ENCODE measurements at regions not wholly inside any gene's neighbourhood (a gene's known extent, or its start where the extent isn't known, plus 50 kb on each side); places are given as distances from the start of the nearest gene placed in this dataset.

DNA sequence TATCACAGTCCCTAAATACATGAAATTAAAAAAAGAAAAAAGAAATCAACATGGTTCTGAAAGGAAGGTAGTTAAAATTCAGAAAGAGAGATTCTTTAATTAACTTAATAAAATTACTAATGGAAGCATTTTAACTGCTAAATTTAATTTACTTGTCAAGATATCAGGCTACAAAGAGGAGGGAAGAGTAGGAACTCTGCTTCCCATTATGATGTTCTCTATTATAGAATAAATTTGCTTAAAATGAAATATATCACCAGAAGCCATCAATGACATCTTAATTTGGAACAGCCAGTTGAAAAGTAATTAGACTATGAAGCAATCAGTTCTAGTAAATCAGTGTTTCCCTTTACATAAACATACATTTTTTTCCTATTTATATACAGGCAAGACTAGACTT is 611.8 kb upstream of the FANCL start:
- Histone ChIP-seq H3K4me3 (ENCODE audit: low read length) (no peak overlapping the region), H3K36me3 (ENCODE audit: control insufficient read depth in 2 of 3, insufficient read depth in 3 of 3, low read length in 3 of 3) (no peaks in the 10 kb centered on the region), H3K27ac (ENCODE audit: low read depth, low read length) (no peak overlapping the region), H3K4me1 (ENCODE audit: control insufficient read depth in 2 of 2, insufficient read depth in 2 of 2, low read length in 2 of 2) (no peaks in the 10 kb centered on the region), H3K9me3 (ENCODE audit: control insufficient read depth in 2 of 3, low read length in 3 of 3) (no peaks in the 10 kb centered on the region), H3K27me3 (ENCODE audit: control insufficient read depth in 2 of 2, insufficient read depth in 2 of 2, low read length in 2 of 2) (no peaks in the 10 kb centered on the region)
- DNase-seq (no peak), ATAC-seq (no peak)
- no peaks in the 10 kb centered on the region for H3K36me3 Mint-ChIP-seq
- intact Hi-C loops (cut with micrococcal nuclease): no loop called here
- peaks cover 0 to 5% (median 2%) of the 10 kb centered on the region in 11 donors for H3K9me3 Mint-ChIP-seq
- H3K27me3 Mint-ChIP-seq: no peaks in the 10 kb centered on the region
- POLR2A ChIA-PET: no interaction called here
- CTCF ChIA-PET: no interaction called here
- H3K27ac Mint-ChIP-seq: no peak overlapping the region
- H3K4me1 Mint-ChIP-seq: no peaks in the 10 kb centered on the region
- no peak overlapping the region for H3K4me3 Mint-ChIP-seq

DNA sequence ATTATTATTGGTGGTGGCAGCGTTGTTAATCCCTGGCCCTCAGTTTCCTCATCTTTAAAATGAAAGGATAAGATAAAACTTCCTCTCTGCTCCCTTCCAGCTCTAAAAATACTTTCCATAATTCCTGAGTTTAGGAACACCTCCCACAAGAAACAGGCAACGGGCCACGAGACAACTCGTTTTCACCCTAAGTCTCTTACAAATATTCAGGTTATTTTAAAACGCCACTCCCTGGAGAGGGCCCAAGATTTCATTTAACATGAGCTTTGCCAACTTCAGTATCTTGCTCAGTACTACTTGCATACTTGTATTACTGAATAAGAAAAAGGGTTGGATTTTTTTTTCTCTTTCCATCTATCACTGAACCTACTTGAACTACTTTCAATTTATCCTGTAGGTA is 611.1 kb upstream of the FANCL start:
- ATAC-seq (no peak), DNase-seq (no peak)
- intact Hi-C loops (cut with micrococcal nuclease): no loop called here
- H3K36me3 ChIP-seq (ENCODE audit: control insufficient read depth in 2 of 3, insufficient read depth in 3 of 3, low read length in 3 of 3): no peaks in the 10 kb centered on the region
- ChIA-PET CTCF (no interaction called here), POLR2A (no interaction called here)
- no peak overlapping the region for H3K4me3 Mint-ChIP-seq
- H3K4me3 ChIP-seq (ENCODE audit: low read length): no peak overlapping the region
- peaks cover 0 to 5% (median 2%) of the 10 kb centered on the region in 11 donors for H3K9me3 Mint-ChIP-seq
- no peaks in the 10 kb centered on the region for H3K27me3 Mint-ChIP-seq
- H3K27me3 ChIP-seq (ENCODE audit: control insufficient read depth in 2 of 2, insufficient read depth in 2 of 2, low read length in 2 of 2): no peaks in the 10 kb centered on the region
- H3K4me1 Mint-ChIP-seq: no peaks in the 10 kb centered on the region
- no peaks in the 10 kb centered on the region for H3K9me3 ChIP-seq (ENCODE audit: control insufficient read depth in 2 of 3, low read length in 3 of 3)
- no peak overlapping the region for H3K27ac ChIP-seq (ENCODE audit: low read depth, low read length)
- no peaks in the 10 kb centered on the region for H3K36me3 Mint-ChIP-seq
- H3K4me1 ChIP-seq (ENCODE audit: control insufficient read depth in 2 of 2, insufficient read depth in 2 of 2, low read length in 2 of 2): no peaks in the 10 kb centered on the region
- H3K27ac Mint-ChIP-seq: no peak overlapping the region

DNA sequence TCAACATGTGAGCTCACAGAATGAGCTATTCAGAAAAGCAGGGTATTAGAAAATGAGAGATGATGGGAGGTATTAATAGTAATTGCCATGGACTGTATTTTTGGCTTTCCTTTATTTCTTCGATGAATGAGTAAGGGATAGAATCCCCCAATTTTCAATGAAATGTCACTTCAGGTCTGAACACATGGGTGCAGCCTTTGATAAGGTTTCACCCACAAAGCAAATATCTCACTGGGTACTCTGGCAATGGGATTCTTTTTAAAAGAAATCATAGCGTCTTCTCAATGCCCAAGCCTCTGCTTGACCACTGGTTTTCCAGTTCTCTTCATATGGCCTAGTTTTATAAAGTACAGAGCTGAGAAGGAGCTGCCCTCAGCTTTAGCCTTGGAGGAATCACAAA is 610.5 kb upstream of the FANCL start:
- H3K4me1 Mint-ChIP-seq: no peaks in the 10 kb centered on the region
- DNase-seq (no peak), ATAC-seq (no peak)
- ChIA-PET POLR2A (no interaction called here), CTCF (no interaction called here)
- no peak overlapping the region for H3K27ac Mint-ChIP-seq
- Histone ChIP-seq H3K27ac (ENCODE audit: low read depth, low read length) (no peak overlapping the region), H3K4me3 (ENCODE audit: low read length) (no peak overlapping the region), H3K36me3 (ENCODE audit: control insufficient read depth in 2 of 3, insufficient read depth in 3 of 3, low read length in 3 of 3) (no peaks in the 10 kb centered on the region), H3K27me3 (ENCODE audit: control insufficient read depth in 2 of 2, insufficient read depth in 2 of 2, low read length in 2 of 2) (no peaks in the 10 kb centered on the region), H3K4me1 (ENCODE audit: control insufficient read depth in 2 of 2, insufficient read depth in 2 of 2, low read length in 2 of 2) (no peaks in the 10 kb centered on the region), H3K9me3 (ENCODE audit: control insufficient read depth in 2 of 3, low read length in 3 of 3) (no peaks in the 10 kb centered on the region)
- no peaks in the 10 kb centered on the region for H3K36me3 Mint-ChIP-seq
- no peak overlapping the region for H3K4me3 Mint-ChIP-seq
- H3K27me3 Mint-ChIP-seq: no peaks in the 10 kb centered on the region
- intact Hi-C loops (cut with micrococcal nuclease): no loop called here
- no peaks in the 10 kb centered on the region for H3K9me3 Mint-ChIP-seq

DNA sequence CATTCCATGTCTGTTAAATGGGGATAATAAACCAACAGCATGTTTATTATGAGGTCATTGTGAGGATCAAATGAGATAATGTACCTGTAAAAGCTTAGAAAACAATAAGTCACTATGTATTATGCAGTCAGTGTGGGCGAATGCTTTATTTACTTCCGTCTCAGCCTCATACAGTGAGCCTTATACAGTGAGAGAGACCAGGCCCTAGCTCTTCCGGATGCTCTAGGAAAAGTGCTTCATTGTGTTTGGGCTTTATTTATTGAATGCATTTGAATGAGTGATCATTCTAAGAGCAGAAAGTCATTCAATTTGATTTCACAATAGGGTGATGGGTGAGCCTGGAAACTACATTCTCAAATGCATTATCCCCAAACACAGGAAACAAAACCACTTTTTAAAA is 603.9 kb upstream of the FANCL start:
- Histone ChIP-seq H3K27me3 (ENCODE audit: control insufficient read depth in 2 of 2, insufficient read depth in 2 of 2, low read length in 2 of 2) (no peaks in the 10 kb centered on the region), H3K4me3 (ENCODE audit: low read length) (no peak overlapping the region), H3K4me1 (ENCODE audit: control insufficient read depth in 2 of 2, insufficient read depth in 2 of 2, low read length in 2 of 2) (no peaks in the 10 kb centered on the region), H3K36me3 (ENCODE audit: control insufficient read depth in 2 of 3, insufficient read depth in 3 of 3, low read length in 3 of 3) (no peaks in the 10 kb centered on the region), H3K9me3 (ENCODE audit: control insufficient read depth in 2 of 3, low read length in 3 of 3) (no peaks in the 10 kb centered on the region), H3K27ac (ENCODE audit: low read depth, low read length) (no peak overlapping the region)
- CTCF ChIA-PET: no interaction called here
- no peaks in the 10 kb centered on the region for H3K9me3 Mint-ChIP-seq
- intact Hi-C loops (cut with micrococcal nuclease): no loop called here
- DNase-seq: no peak
- no peak for ATAC-seq
- H3K4me1 Mint-ChIP-seq: no peaks in the 10 kb centered on the region
- POLR2A ChIA-PET: no interaction called here
- H3K36me3 Mint-ChIP-seq: no peaks in the 10 kb centered on the region
- H3K27me3 Mint-ChIP-seq: no peaks in the 10 kb centered on the region
- H3K4me3 Mint-ChIP-seq: no peak overlapping the region
- no peak overlapping the region for H3K27ac Mint-ChIP-seq

DNA sequence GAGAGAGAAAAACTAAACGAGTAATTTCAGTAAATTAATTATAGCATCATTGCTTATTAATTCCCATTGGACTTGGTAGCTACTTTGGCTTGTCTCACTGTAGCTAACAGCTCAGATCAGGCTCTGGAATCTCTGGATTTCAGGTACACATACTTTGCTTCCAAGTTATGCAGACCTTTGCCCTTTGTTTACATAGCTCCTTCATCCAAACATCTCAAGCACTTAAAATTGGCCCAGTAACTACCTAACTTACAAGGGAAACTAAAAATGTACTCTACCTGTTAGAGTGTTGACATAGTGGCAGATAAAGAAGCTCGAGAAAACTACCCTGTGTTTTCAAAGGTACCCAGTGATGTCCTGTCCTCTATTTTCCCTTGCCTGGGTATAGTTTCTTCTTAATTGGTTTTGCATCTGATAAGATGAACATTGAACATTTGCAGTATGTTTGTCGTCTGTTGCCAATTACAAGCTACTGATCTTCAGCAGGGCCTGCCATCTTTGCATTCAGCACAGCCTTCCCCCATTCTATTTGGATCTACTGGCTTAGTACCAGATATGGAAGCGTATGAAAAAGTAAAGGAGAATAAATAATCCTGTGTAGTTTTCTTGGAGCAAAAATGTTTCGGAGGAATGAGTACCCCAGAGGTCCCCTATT is 601.5 kb upstream of the FANCL start:
- DNase-seq (no peak), ATAC-seq (no peak)
- Mint-ChIP-seq H3K27ac (no peak overlapping the region), H3K4me3 (no peak overlapping the region), H3K36me3 (no peaks in the 10 kb centered on the region), H3K4me1 (no peaks in the 10 kb centered on the region), H3K27me3 (no peaks in the 10 kb centered on the region), H3K9me3 (peaks cover 0 to 3% (median 0%) of the 10 kb centered on the region in 11 donors)
- CTCF ChIA-PET: no interaction called here
- Histone ChIP-seq H3K27ac (ENCODE audit: low read depth, low read length) (no peak overlapping the region), H3K9me3 (ENCODE audit: control insufficient read depth in 2 of 3, low read length in 3 of 3) (no peaks in the 10 kb centered on the region), H3K4me3 (ENCODE audit: low read length) (no peak overlapping the region), H3K4me1 (ENCODE audit: control insufficient read depth in 2 of 2, insufficient read depth in 2 of 2, low read length in 2 of 2) (no peaks in the 10 kb centered on the region), H3K36me3 (ENCODE audit: control insufficient read depth in 2 of 3, insufficient read depth in 3 of 3, low read length in 3 of 3) (no peaks in the 10 kb centered on the region), H3K27me3 (ENCODE audit: control insufficient read depth in 2 of 2, insufficient read depth in 2 of 2, low read length in 2 of 2) (no peaks in the 10 kb centered on the region)
- POLR2A ChIA-PET: no interaction called here
- intact Hi-C loops (cut with micrococcal nuclease): no loop called here

DNA sequence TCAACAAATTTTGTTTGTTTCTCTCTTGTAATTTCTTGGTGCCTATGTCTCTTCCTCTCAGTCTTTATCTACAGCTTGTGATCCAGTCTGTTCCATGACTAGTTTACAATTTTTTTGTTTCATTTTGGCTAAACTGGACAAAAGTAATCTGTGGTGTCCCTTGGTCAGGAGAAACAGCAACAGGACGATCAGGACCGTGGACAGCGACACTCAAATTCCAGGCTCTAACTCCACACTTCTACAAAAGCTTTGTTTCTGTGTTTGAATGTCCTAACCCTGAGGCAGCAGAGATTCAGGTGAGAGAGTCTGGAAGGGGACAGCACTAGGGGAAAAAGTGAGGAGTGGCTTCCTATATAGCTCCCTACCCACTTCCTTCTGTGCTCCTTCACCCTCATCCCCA is 593.3 kb upstream of the FANCL start:
- no peaks in the 10 kb centered on the region for H3K9me3 ChIP-seq (ENCODE audit: control insufficient read depth in 2 of 3, low read length in 3 of 3)
- no peaks in the 10 kb centered on the region for H3K4me1 ChIP-seq (ENCODE audit: control insufficient read depth in 2 of 2, insufficient read depth in 2 of 2, low read length in 2 of 2)
- no peaks in the 10 kb centered on the region for H3K27me3 ChIP-seq (ENCODE audit: control insufficient read depth in 2 of 2, insufficient read depth in 2 of 2, low read length in 2 of 2)
- Mint-ChIP-seq H3K36me3 (peaks cover 0 to 3% (median 0%) of the 10 kb centered on the region in 5 donors), H3K9me3 (peaks cover 0 to 22% (median 10%) of the 10 kb centered on the region in 11 donors), H3K27ac (no peak overlapping the region), H3K4me3 (no peak overlapping the region), H3K27me3 (no peaks in the 10 kb centered on the region), H3K4me1 (no peaks in the 10 kb centered on the region)
- POLR2A ChIA-PET: no interaction called here
- H3K4me3 ChIP-seq (ENCODE audit: low read length): no peak overlapping the region
- CTCF ChIA-PET: no interaction called here
- intact Hi-C loops (cut with micrococcal nuclease): no loop called here
- ATAC-seq: no peak
- no peak overlapping the region for H3K27ac ChIP-seq (ENCODE audit: low read depth, low read length)
- no peak for DNase-seq
- H3K36me3 ChIP-seq (ENCODE audit: control insufficient read depth in 2 of 3, insufficient read depth in 3 of 3, low read length in 3 of 3): no peaks in the 10 kb centered on the region

DNA sequence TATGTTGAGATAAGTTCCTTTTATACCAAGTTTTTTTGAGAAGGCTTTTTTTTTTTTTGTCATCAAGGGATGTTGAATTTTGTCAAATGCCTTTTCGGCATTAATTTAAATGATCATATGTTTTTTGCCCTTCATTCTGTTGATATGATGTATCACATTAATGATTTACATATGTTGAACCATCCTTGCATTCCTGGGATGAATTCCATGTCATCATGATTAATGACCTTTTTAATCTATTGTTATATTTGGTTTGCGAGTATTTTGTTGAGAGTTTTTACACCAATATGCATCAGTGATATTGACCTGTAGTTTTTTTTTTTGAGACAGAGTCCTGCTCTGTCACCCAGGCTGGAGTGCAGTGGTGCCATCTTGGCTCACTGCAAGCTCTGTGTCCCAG is 585.7 kb upstream of the FANCL start:
- ChIA-PET POLR2A (no interaction called here), CTCF (no interaction called here)
- Histone ChIP-seq H3K27me3 (ENCODE audit: control insufficient read depth in 2 of 2, insufficient read depth in 2 of 2, low read length in 2 of 2) (no peaks in the 10 kb centered on the region), H3K4me3 (ENCODE audit: low read length) (no peak overlapping the region), H3K27ac (ENCODE audit: low read depth, low read length) (no peak overlapping the region), H3K9me3 (ENCODE audit: control insufficient read depth in 2 of 3, low read length in 3 of 3) (no peaks in the 10 kb centered on the region), H3K4me1 (ENCODE audit: control insufficient read depth in 2 of 2, insufficient read depth in 2 of 2, low read length in 2 of 2) (no peaks in the 10 kb centered on the region), H3K36me3 (ENCODE audit: control insufficient read depth in 2 of 3, insufficient read depth in 3 of 3, low read length in 3 of 3) (no peaks in the 10 kb centered on the region)
- Mint-ChIP-seq H3K9me3 (peaks cover 8 to 64% (median 27%) of the 10 kb centered on the region in 11 donors), H3K36me3 (peaks cover 0 to 14% (median 0%) of the 10 kb centered on the region in 5 donors), H3K27me3 (no peaks in the 10 kb centered on the region), H3K4me1 (no peaks in the 10 kb centered on the region), H3K4me3 (no peak overlapping the region), H3K27ac (no peak overlapping the region)
- DNase-seq (no peak), ATAC-seq (no peak)
- intact Hi-C loops (cut with micrococcal nuclease): no loop called here

Data from naive thymus-derived CD4-positive, alpha-beta T cell (primary cell).